ENCODE measurements at regions not wholly inside any gene's neighbourhood (a gene's known extent, or its start where the extent isn't known, plus 50 kb on each side); places are given as distances from the start of the nearest gene placed in this dataset.

DNA sequence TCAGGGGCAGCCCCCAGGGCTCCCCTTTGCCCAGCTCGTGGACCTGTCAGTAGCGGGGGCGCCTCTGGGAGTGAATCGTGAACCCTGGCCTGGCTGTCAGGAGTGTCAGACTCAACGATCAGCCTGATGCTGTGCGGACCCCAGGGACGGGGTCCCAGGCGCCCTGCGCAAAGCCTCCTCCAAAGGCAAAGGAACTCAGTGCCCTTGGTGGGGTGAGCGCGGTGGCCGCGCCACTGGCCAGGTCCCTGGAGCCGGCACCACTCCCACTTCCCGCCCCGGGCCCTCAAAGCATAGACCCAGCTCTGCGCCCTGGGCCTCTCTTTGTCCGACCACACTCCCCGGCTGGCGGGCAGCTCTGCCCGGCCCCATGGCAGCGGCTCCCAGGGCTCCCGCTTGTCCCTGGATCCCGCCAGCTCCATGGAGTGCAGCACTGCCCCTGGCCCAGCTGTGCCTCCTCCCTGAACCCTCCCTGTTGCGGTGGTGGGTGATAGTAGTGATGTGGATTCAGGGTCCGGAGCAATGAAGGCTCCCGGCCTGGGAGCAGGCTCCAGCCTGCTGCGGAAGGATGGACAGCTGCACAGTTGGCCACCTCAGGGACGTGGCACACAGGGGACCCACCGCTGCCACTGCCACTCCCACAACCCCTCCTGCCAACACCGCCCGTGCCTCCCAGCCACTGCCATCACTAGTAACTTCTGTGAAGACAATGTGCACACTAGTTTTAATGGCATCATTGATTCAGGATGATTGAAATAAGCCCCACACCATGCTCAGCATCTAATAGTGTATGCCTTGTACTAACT lies 263.8 kb downstream of the ZBBX start:
- no peak for ATAC-seq
- Histone ChIP-seq H3K27ac (no peak overlapping the region), H3K27me3 (no peaks in the 10 kb centered on the region), H3K4me1 (no peaks in the 10 kb centered on the region), H3K4me3 (no peak overlapping the region), H3K36me3 (replicated peaks in 1 of 2; ENCODE audit: insufficient read depth in 1 of 2, low read depth in 2 of 2) (no peaks in the 10 kb centered on the region), H3K9me3 (no peaks in the 10 kb centered on the region)
- DNase-seq: no peak
- intact Hi-C loops (cut with DNase I): no loop called here
- TF ChIP-seq POLR2A (IDR thresholded peaks at IDR 0.05): no peak
- WGBS, 2 donors: 95 to 100% methylated on average over 4 to 32 of the region's 32 CpGs

DNA sequence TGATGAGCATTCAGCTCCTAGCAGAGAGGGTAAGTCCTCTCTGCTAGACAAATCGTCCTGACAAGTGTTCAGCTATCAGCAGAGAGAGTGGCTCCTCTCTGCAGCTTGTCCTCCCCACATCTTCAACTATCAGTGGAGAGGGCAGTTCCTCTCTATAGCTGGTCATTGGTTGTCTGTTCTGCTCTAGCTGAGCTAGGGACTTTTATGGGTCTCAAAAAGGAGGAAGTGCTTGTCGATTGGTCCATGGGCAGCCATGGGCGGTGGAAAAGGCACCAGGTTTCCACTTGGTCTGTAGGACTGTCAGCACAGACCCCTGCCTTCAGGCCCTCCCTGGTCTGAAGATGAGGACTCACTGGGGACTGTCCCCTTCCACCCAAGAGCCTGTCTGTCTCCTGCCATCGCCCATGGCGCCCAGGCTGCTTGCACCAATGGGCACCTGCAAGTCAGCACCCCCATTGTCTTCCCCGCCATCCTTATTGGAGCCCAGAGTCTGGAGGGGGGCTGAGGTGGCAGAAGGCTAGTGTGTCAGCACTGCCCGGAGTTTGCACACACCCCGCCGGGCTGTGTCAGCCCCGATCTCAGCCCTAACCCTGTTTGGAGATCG lies 264.7 kb downstream of the ZBBX start:
- Histone ChIP-seq H3K4me1 (no peaks in the 10 kb centered on the region), H3K27ac (no peak overlapping the region), H3K4me3 (no peak overlapping the region), H3K27me3 (no peaks in the 10 kb centered on the region), H3K36me3 (replicated peaks in 1 of 2; ENCODE audit: insufficient read depth in 1 of 2, low read depth in 2 of 2) (no peaks in the 10 kb centered on the region), H3K9me3 (no peaks in the 10 kb centered on the region)
- 85 to 88% methylated on average over 10 to 11 of the region's 11 CpGs for WGBS, 2 donors
- DNase-seq: no peak
- ATAC-seq: no peak
- intact Hi-C loops (cut with DNase I): no loop called here
- TF ChIP-seq, protein P1, sequence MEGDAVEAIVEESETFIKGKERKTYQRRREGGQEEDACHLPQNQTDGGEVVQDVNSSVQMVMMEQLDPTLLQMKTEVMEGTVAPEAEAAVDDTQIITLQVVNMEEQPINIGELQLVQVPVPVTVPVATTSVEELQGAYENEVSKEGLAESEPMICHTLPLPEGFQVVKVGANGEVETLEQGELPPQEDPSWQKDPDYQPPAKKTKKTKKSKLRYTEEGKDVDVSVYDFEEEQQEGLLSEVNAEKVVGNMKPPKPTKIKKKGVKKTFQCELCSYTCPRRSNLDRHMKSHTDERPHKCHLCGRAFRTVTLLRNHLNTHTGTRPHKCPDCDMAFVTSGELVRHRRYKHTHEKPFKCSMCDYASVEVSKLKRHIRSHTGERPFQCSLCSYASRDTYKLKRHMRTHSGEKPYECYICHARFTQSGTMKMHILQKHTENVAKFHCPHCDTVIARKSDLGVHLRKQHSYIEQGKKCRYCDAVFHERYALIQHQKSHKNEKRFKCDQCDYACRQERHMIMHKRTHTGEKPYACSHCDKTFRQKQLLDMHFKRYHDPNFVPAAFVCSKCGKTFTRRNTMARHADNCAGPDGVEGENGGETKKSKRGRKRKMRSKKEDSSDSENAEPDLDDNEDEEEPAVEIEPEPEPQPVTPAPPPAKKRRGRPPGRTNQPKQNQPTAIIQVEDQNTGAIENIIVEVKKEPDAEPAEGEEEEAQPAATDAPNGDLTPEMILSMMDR (IDR thresholded peaks at IDR 0.05): no peak
- no peak for TF ChIP-seq POLR2A (IDR thresholded peaks at IDR 0.05)

DNA sequence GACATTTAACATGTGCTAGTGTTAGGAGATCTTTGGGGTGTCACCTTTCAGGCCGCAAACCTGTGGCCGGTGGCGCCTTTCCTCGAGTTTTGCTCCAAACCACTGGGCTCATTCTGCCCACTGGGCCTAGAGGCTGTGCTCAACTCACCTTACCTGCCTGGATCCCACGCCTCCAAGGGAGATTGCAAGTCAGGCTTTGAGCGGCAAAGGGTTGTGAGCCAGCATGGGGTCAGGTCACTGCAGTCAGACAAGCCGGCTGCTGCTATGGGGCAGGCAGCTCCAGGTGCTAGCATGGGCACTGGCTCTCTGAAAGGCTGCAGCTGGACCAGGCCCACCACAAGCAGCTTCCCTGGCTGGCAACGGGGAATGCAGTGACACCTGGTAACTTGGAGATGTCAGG lies 265.5 kb downstream of the ZBBX start:
- 95 to 96% methylated on average over 5 to 8 of the region's 8 CpGs for WGBS, 2 donors
- no peak for TF ChIP-seq POLR2A (IDR thresholded peaks at IDR 0.05)
- TF ChIP-seq, protein P1 (IDR thresholded peaks at IDR 0.05): no peak
- Histone ChIP-seq H3K27ac (no peak overlapping the region), H3K9me3 (no peaks in the 10 kb centered on the region), H3K36me3 (replicated peaks in 1 of 2; ENCODE audit: insufficient read depth in 1 of 2, low read depth in 2 of 2) (no peaks in the 10 kb centered on the region), H3K4me1 (no peaks in the 10 kb centered on the region), H3K4me3 (no peak overlapping the region), H3K27me3 (no peaks in the 10 kb centered on the region)
- DNase-seq (no peak), ATAC-seq (no peak)
- intact Hi-C loops (cut with DNase I): no loop called here

DNA sequence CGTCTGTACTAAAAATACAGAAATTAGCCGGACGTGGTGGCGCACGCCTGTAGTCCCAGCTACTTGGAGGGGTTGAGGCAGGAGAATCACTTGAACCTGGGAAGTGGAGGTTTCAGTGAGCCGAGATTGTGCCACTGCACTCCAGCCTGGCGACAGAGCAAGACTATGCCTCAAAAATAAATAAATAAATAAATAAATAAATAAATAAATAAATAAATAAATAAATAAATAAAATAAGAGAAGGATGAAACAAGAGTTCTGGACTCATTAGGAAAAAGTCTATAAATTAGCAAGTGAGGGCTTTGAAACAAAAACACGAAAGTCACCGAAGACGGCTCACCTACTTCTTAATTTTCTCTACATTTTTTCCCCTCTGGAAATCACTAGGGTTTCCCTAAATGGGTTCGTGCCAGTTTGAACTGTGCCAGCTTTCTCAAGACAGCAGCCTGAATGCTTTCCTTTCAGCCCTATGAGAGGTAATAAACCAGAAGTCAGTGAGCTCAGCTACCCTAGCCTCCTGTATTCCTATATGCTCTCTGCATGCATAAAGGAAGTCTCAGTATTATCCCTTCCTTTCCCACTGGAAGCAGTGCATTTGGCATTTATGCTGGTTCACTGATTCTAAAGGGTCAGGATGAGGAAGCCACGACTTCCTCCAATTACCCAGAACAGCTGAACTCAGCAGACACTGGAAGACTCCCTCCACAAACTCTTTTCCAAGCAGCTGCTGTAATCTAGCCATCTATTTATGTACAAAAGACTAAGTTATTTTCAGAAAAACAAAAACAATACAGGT lies 266.9 kb downstream of the ZBBX start:
- Histone ChIP-seq H3K4me3 (no peak overlapping the region), H3K9me3 (no peaks in the 10 kb centered on the region), H3K27me3 (no peaks in the 10 kb centered on the region), H3K4me1 (no peaks in the 10 kb centered on the region), H3K36me3 (replicated peaks in 1 of 2; ENCODE audit: insufficient read depth in 1 of 2, low read depth in 2 of 2) (no peaks in the 10 kb centered on the region), H3K27ac (no peak overlapping the region)
- intact Hi-C loops (cut with DNase I): no loop called here
- DNase-seq (no peak), ATAC-seq (no peak)
- no peak for TF ChIP-seq POLR2A (IDR thresholded peaks at IDR 0.05)
- TF ChIP-seq, protein P1 (IDR thresholded peaks at IDR 0.05): no peak
- 85 to 92% methylated on average over 12 of the region's 12 CpGs for WGBS, 2 donors

DNA sequence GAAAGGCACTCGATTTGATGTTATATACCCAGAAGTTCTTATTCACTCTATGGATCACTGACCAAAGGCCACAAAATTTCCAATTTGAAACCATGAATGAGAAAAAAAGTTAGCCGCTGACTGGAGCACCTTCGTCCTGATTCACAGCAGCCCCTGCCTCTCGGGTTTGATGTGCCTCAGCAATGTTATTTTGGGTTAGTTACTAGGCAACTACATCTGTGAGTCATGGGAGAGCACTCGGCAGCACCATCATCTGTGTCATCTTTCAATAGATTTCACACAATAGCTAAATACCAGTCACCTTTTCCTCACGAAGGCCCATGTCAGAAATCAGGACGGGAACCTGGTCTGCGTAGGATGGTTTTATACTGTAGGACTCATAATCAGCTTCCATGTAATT lies 269.2 kb downstream of the ZBBX start:
- Histone ChIP-seq H3K4me1 (no peaks in the 10 kb centered on the region), H3K27ac (no peak overlapping the region), H3K27me3 (no peaks in the 10 kb centered on the region), H3K9me3 (no peaks in the 10 kb centered on the region), H3K36me3 (replicated peaks in 1 of 2; ENCODE audit: insufficient read depth in 1 of 2, low read depth in 2 of 2) (no peaks in the 10 kb centered on the region), H3K4me3 (no peak overlapping the region)
- TF ChIP-seq POLR2A (IDR thresholded peaks at IDR 0.05): no peak
- TF ChIP-seq, protein P1 (IDR thresholded peaks at IDR 0.05): no peak
- DNase-seq (no peak), ATAC-seq (no peak)
- intact Hi-C loops (cut with DNase I): no loop called here
- 74 to 77% methylated on average over 8 of the region's 8 CpGs for WGBS, 2 donors

All from body of pancreas (tissue), 4 donors.